H9 (cell line): ENCODE measurements at regions not wholly inside any gene's neighbourhood (a gene's known extent, or its start where the extent isn't known, plus 50 kb on each side); places are given as distances from the start of the nearest gene placed in this dataset.

Experiments
- DNase-seq: peaks from one replicate; pipeline ENCODE4 v3.0.0-alpha.2; 2017
- H2AFZ ChIP-seq: one replicate; pipeline ENCODE4 v1.6.1; 2013; ENCODE audit warnings: mild to moderate bottlenecking, low read length, control low read depth, moderate library complexity
- H2AK5ac ChIP-seq: 2 replicates; pipeline ENCODE4 v1.6.1; 2013; ENCODE audit warnings: low read length, control low read depth, mixed read lengths; ENCODE audit not compliant: insufficient read length
- H2BK120ac ChIP-seq: one replicate; pipeline ENCODE4 v1.6.1; 2013; ENCODE audit warnings: low read depth, mild to moderate bottlenecking, low read length, control low read depth, inconsistent platforms; ENCODE audit not compliant: poor library complexity, severe bottlenecking
- H2BK12ac ChIP-seq: 2 replicates; pipeline ENCODE4 v1.6.1; 2013; ENCODE audit warnings: low read length, control low read depth, mixed read lengths, low read depth; ENCODE audit not compliant: insufficient read length
- H2BK15ac ChIP-seq: 2 replicates; pipeline ENCODE4 v1.6.1; 2013; ENCODE audit warnings: low read depth, low read length, control low read depth
- H2BK20ac ChIP-seq: one replicate; pipeline ENCODE4 v1.6.1; 2013; ENCODE audit warnings: low read depth, mild to moderate bottlenecking, low read length, control low read depth, inconsistent platforms; ENCODE audit not compliant: poor library complexity, severe bottlenecking
- H2BK5ac ChIP-seq: 2 replicates; pipeline ENCODE4 v1.6.1; 2013; ENCODE audit warnings: low read length, control low read depth, mixed read lengths; ENCODE audit not compliant: insufficient read length
- H3K14ac ChIP-seq: 2 replicates; pipeline ENCODE4 v1.6.1; 2013; ENCODE audit warnings: low read length, control low read depth; ENCODE audit not compliant: insufficient read depth
- H3K18ac ChIP-seq: 2 replicates; pipeline ENCODE4 v1.6.1; 2013; ENCODE audit warnings: low read depth, mild to moderate bottlenecking, mixed read lengths, low read length, control low read depth; ENCODE audit not compliant: insufficient read length
- H3K23ac ChIP-seq: 2 replicates; pipeline ENCODE4 v1.6.1; 2013; ENCODE audit warnings: low read length, control low read depth, mixed read lengths, low read depth; ENCODE audit not compliant: insufficient read length
- H3K23me2 ChIP-seq: 2 replicates; pipeline ENCODE4 v1.6.1; 2013; ENCODE audit warnings: low read depth, mild to moderate bottlenecking, mixed read lengths, low read length, control low read depth; ENCODE audit not compliant: insufficient read length, poor library complexity, severe bottlenecking
- H3K27ac ChIP-seq: 2 replicates; pipeline ENCODE4 v1.5.1; 2013; ENCODE audit warnings: low read length, control low read depth, mixed read lengths, low read depth; ENCODE audit not compliant: insufficient read length
- H3K27me3 ChIP-seq: 2 replicates; pipeline ENCODE4 v1.6.1; 2013; ENCODE audit warnings: low read length, control low read depth, inconsistent platforms; ENCODE audit not compliant: insufficient read depth
- H3K4ac ChIP-seq: 2 replicates; pipeline ENCODE4 v1.6.1; 2013; ENCODE audit warnings: low read depth, mild to moderate bottlenecking, control low read depth, inconsistent platforms, low read length, moderate library complexity
- H3K4me1 ChIP-seq: 2 replicates; pipeline ENCODE4 v1.6.1; 2013; ENCODE audit warnings: low read length, control low read depth, inconsistent platforms; ENCODE audit not compliant: insufficient read depth
- H3K4me2 ChIP-seq: 2 replicates; pipeline ENCODE4 v1.6.1; 2013; ENCODE audit warnings: low read length, control low read depth, mixed read lengths; ENCODE audit not compliant: insufficient read length, insufficient read depth
- H3K56ac ChIP-seq: 2 replicates; pipeline ENCODE4 v1.6.1; 2013; ENCODE audit warnings: low read depth, mild to moderate bottlenecking, mixed read lengths, low read length, control low read depth; ENCODE audit not compliant: insufficient read length
- H3K79me1 ChIP-seq: 2 replicates; pipeline ENCODE4 v1.6.1; 2013; ENCODE audit warnings: low read depth, mild to moderate bottlenecking, moderate library complexity, low read length, control low read depth, inconsistent platforms; ENCODE audit not compliant: insufficient read depth, poor library complexity, severe bottlenecking
- H3K79me2 ChIP-seq: 2 replicates; pipeline ENCODE4 v1.6.1; 2013; ENCODE audit warnings: low read length, control low read depth, inconsistent platforms; ENCODE audit not compliant: insufficient read depth
- H3K9ac ChIP-seq: 2 replicates; pipeline ENCODE4 v1.6.1; 2013; ENCODE audit warnings: low read length, control low read depth, mixed read lengths; ENCODE audit not compliant: insufficient read length; ENCODE audit errors: extremely low read depth
- H3K9me3 ChIP-seq: one replicate; pipeline ENCODE4 v1.6.1; 2013; ENCODE audit warnings: low read depth, low read length, inconsistent platforms; ENCODE audit not compliant: control insufficient read depth
- H3T11ph ChIP-seq: one replicate; pipeline ENCODE4 v1.6.1; 2013; ENCODE audit warnings: mild to moderate bottlenecking, low read length, control low read depth, inconsistent platforms
- H4K20me1 ChIP-seq: one replicate; pipeline ENCODE4 v1.6.1; 2013; ENCODE audit not compliant: control insufficient read depth, insufficient read length, insufficient read depth
- H4K5ac ChIP-seq: 2 replicates; pipeline ENCODE4 v1.6.1; 2013; ENCODE audit warnings: low read depth, mild to moderate bottlenecking, mixed read lengths, low read length, control low read depth; ENCODE audit not compliant: insufficient read length
- H4K8ac ChIP-seq: replicated peaks from 2 replicates; pipeline ENCODE4 v1.6.1; 2013; ENCODE audit warnings: low read length, control low read depth, mixed read lengths, low read depth; ENCODE audit not compliant: insufficient read length
- H4K91ac ChIP-seq: 2 replicates; pipeline ENCODE4 v1.6.1; 2013; ENCODE audit warnings: low read depth, mild to moderate bottlenecking, moderate library complexity, mixed read lengths, low read length, control low read depth; ENCODE audit not compliant: insufficient read length
- H3K27ac Mint-ChIP-seq, 3 experiments: 2 replicates in 2 of 3; 3 replicates in 1 of 3; pipeline ENCODE4 v1.8.0; 2020 to 2021; ENCODE audit warnings: mixed read lengths in 3 of 3, mild to moderate bottlenecking in 1 of 3, moderate library complexity in 1 of 3
- H3K27me3 Mint-ChIP-seq: 2 replicates; pipeline ENCODE4 v1.8.0; 2021; ENCODE audit warnings: low read depth, mild to moderate bottlenecking, moderate library complexity, mixed read lengths
- H3K36me3 Mint-ChIP-seq, 3 experiments: 2 replicates in 2 of 3; 3 replicates in 1 of 3; pipeline ENCODE4 v1.8.0; 2020 to 2021; ENCODE audit warnings: low read depth in 3 of 3, mixed read lengths in 3 of 3; ENCODE audit not compliant: insufficient read depth in 1 of 3
- H3K4me1 Mint-ChIP-seq, 2 experiments: 2 replicates each; pipeline ENCODE4 v1.8.0; 2020; ENCODE audit warnings: mixed read lengths in 2 of 2
- H3K4me3 Mint-ChIP-seq, 2 experiments: 2 replicates in 1 of 2; 3 replicates in 1 of 2; pipeline ENCODE4 v1.8.0; 2020 to 2021; ENCODE audit warnings: mild to moderate bottlenecking in 2 of 2, mixed read lengths in 2 of 2, moderate library complexity in 1 of 2
- H3K9me3 Mint-ChIP-seq, 2 experiments: 2 replicates in 1 of 2; 3 replicates in 1 of 2; pipeline ENCODE4 v1.8.0; 2020; ENCODE audit warnings: mild to moderate bottlenecking in 2 of 2, mixed read lengths in 2 of 2, moderate library complexity in 1 of 2
- CTCF ChIP-seq: fragments of 200-600 bp; sonication (generic); conservative IDR thresholded peaks from 3 replicates; pipeline ENCODE4 v1.8.0; 2021; ENCODE audit warnings: antibody characterized with exemption, mild to moderate bottlenecking
- WGBS: extraction: QIAGEN DNeasy Blood & Tissue Kit; methylation state at CpG from one replicate; pipeline ENCODE4 v1.1.7; 2013; ENCODE audit warnings: missing lambda C conversion rate, low lambda C conversion rate, mixed read lengths; ENCODE audit not compliant: insufficient read length; ENCODE audit errors: extremely low coverage; 5-methylcytosine and 5-hydroxymethylcytosine counted together

GRCh38 chr6:40671694-40672050 lies 84.5 kb upstream of the LRFN2 start:
- Histone ChIP-seq H3K23me2 (no peaks in the 10 kb centered on the region), H2BK20ac (no peak overlapping the region), H2BK5ac (no peak overlapping the region), H3K18ac (no peak overlapping the region), H2AK5ac (no peak overlapping the region), H3K9me3 (no peaks in the 10 kb centered on the region), H4K5ac (no peak overlapping the region), H4K20me1 (no peaks in the 10 kb centered on the region), H3K27me3 (no peaks in the 10 kb centered on the region), H4K8ac (no peak overlapping the region), H3K4ac (no peak overlapping the region), H3K79me2 (no peaks in the 10 kb centered on the region), H2BK15ac (no peak overlapping the region), H3K79me1 (no peaks in the 10 kb centered on the region), H3T11ph (no peak overlapping the region), H3K4me2 (no peak overlapping the region), H3K27ac (no peak overlapping the region), H3K4me1 (no peaks in the 10 kb centered on the region), H2BK120ac (no peak overlapping the region), H3K56ac (no peak overlapping the region), H2BK12ac (no peak overlapping the region), H3K9ac (no peak overlapping the region), H3K23ac (no peak overlapping the region), H4K91ac (no peak overlapping the region), H3K14ac (no peak overlapping the region), H2AFZ (no peak overlapping the region)
- H3K9me3 Mint-ChIP-seq = peaks cover 0 to 4% of the 10 kb centered on the region in 2 experiments; a peak in 2 of 5 replicates
- peaks cover 4% of the 10 kb centered on the region for H3K27me3 Mint-ChIP-seq
- no peak for TF ChIP-seq CTCF
- H3K4me1 Mint-ChIP-seq = no peaks in the 10 kb centered on the region
- no peaks in the 10 kb centered on the region for H3K36me3 Mint-ChIP-seq
- no peak for DNase-seq
- H3K27ac Mint-ChIP-seq = no peak overlapping the region
- WGBS = no CpG with 5 or more reads among the region's 3 CpGs
- no peak overlapping the region for H3K4me3 Mint-ChIP-seq
